ENCODE measurements at regions not wholly inside any gene's neighbourhood (a gene's known extent, or its start where the extent isn't known, plus 50 kb on each side); places are given as distances from the start of the nearest gene placed in this dataset.

GRCh38 chr13:111650626-111651025 lies 330.2 kb downstream of the TEX29 start:
- TF ChIP-seq CTCF (IDR thresholded peaks at IDR 0.05) (no peak), POLR2A (IDR thresholded peaks at IDR 0.05) (no peak)
